ENCODE measurements at regions not wholly inside any gene's neighbourhood (a gene's known extent, or its start where the extent isn't known, plus 50 kb on each side); places are given as distances from the start of the nearest gene placed in this dataset.

DNA sequence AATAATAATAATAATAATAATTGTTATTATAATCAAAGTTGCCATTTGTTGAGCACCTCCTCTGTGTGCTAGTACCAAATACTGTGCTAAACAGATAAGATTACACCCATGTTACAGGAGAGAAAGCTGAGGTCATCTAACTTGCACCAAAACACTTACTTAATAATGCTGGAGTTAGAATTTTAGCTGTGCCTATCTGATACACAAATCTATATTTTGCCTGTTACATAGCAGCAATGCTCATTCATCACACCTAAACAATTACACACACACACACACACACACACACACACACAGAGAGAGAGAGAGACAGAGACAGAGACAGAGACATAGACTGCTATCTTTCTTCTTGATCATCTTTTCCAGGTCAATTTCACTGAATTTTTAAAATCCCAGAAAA, 170.9 kb upstream of the KLF3 start:
- TF ChIP-seq POLR2A (IDR thresholded peaks at IDR 0.05) = no peak
- TF ChIP-seq, protein P1, sequence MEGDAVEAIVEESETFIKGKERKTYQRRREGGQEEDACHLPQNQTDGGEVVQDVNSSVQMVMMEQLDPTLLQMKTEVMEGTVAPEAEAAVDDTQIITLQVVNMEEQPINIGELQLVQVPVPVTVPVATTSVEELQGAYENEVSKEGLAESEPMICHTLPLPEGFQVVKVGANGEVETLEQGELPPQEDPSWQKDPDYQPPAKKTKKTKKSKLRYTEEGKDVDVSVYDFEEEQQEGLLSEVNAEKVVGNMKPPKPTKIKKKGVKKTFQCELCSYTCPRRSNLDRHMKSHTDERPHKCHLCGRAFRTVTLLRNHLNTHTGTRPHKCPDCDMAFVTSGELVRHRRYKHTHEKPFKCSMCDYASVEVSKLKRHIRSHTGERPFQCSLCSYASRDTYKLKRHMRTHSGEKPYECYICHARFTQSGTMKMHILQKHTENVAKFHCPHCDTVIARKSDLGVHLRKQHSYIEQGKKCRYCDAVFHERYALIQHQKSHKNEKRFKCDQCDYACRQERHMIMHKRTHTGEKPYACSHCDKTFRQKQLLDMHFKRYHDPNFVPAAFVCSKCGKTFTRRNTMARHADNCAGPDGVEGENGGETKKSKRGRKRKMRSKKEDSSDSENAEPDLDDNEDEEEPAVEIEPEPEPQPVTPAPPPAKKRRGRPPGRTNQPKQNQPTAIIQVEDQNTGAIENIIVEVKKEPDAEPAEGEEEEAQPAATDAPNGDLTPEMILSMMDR (IDR thresholded peaks at IDR 0.05) = no peak
- Histone ChIP-seq H3K4me3 (no peak overlapping the region), H3K27me3 (no peaks in the 10 kb centered on the region), H3K4me1 (peaks cover 0 to 22% (median 11%) of the 10 kb centered on the region in 4 donors), H3K9me3 (no peaks in the 10 kb centered on the region), H3K36me3 (no peaks in the 10 kb centered on the region), H3K27ac (no peak overlapping the region)
- DNase-seq (no peak), ATAC-seq (no peak)
- intact Hi-C loops (cut with DNase I) = loop anchor here in 1 of 2 donors (10.0 kb wide), 1 partner anchor 182 kb away; no protein-coding TSS in a partner anchor

DNA sequence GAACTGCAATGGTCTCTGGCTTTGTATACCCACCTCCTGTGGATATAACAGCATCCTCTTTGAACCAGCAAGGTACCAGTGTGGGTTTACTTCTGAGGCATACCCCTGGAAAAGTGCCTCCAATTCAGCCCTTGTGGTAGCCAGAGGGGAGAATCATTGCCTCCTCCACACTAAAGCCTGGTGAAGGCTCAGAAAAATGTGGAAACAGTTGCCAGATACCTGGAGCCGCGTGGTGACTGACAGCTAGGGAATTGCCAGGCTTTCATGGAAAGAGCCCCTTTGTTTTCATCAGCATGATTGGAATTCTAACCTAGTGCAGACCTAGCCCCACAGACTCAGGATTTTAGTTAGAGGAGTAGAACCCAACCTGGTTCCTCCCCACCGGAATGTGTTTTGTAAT, 168.6 kb upstream of the KLF3 start:
- intact Hi-C loops (cut with DNase I) = loop anchor here in 1 of 2 donors (10.0 kb wide), 1 partner anchor 179 kb away; no protein-coding TSS in a partner anchor
- WGBS (ENCODE audit: insufficient coverage, low coverage, low lambda C conversion rate, missing lambda C conversion rate) = 89% methylated on average over 3 of the region's 3 CpGs

DNA sequence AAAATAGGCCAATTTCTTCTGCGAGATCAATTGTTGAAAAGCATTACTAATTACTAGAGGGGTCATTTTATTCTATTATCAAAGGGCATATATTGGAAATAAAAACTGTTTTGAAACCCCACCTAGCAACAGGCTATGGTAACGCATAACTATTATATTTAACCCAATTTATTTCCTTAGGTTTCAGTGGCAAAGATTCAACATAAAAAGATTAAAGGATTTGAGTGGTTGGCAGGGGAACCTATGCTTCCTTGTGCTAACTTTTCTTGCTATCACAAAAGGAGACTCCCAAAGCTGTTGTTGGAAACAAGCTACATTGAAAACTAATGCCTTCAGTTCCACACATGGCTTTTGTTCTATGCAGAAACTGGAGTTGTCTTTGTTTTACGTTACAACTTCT, 166.9 kb upstream of the KLF3 start:
- intact Hi-C loops (cut with DNase I) = loop anchor here in 1 of 2 donors (10.0 kb wide), 1 partner anchor 178 kb away; no protein-coding TSS in a partner anchor
- ATAC-seq (no peak), DNase-seq (no peak)
- WGBS (ENCODE audit: insufficient coverage, low coverage, low lambda C conversion rate, missing lambda C conversion rate) = 100% methylated on average over 3 of the region's 3 CpGs
- Histone ChIP-seq H3K27me3 (no peaks in the 10 kb centered on the region), H3K4me1 (peaks cover 0 to 3% (median under 1%) of the 10 kb centered on the region in 4 donors), H3K9me3 (no peaks in the 10 kb centered on the region), H3K27ac (no peak overlapping the region), H3K36me3 (no peaks in the 10 kb centered on the region), H3K4me3 (no peak overlapping the region)
- TF ChIP-seq, protein P1 (IDR thresholded peaks at IDR 0.05) = no peak

More for the DNA sequence above, 168.6 kb upstream of the KLF3 start:
- no peaks in the 10 kb centered on the region for H3K9me3 ChIP-seq
- no peak for TF ChIP-seq POLR2A (IDR thresholded peaks at IDR 0.05)
- TF ChIP-seq, protein P1 (IDR thresholded peaks at IDR 0.05) = no peak
- ATAC-seq = no peak
- no peak for DNase-seq
- no peaks in the 10 kb centered on the region for H3K27me3 ChIP-seq
- no peak overlapping the region for H3K27ac ChIP-seq
- no peaks in the 10 kb centered on the region for H3K36me3 ChIP-seq
- H3K4me1 ChIP-seq = peaks cover 0 to 18% (median 7%) of the 10 kb centered on the region in 4 donors
- H3K4me3 ChIP-seq = no peak overlapping the region

DNA sequence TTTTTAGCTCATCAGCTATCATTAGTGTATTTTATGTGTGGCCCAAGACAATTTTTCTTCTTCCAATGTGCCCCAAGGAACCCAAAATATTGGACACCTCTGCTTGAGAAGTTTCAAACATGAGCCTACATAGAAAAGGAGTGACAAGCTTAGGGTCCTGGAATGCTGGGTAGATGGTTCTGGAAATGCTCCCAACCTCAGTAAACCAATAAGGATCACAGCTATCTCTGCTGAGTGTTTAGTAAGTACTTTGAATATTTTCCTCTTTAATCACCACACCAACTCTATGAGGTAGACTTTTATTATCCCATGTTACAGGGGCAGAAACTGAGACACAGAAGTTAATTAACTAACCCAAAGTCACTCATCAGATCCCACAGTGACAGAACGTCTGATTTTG, 164.9 kb upstream of the KLF3 start:
- intact Hi-C loops (cut with DNase I) = loop anchor here in 1 of 2 donors (10.0 kb wide), 1 partner anchor 176 kb away; no protein-coding TSS in a partner anchor
- Histone ChIP-seq H3K4me3 (no peak overlapping the region), H3K36me3 (no peaks in the 10 kb centered on the region), H3K27me3 (no peaks in the 10 kb centered on the region), H3K9me3 (no peaks in the 10 kb centered on the region), H3K27ac (no peak overlapping the region), H3K4me1 (no peaks in the 10 kb centered on the region)
- DNase-seq (no peak), ATAC-seq (no peak)
- TF ChIP-seq, protein P1 (IDR thresholded peaks at IDR 0.05) = no peak
- no peak for TF ChIP-seq POLR2A (IDR thresholded peaks at IDR 0.05)
- 67% methylated on average over 1 of the region's 1 CpG for WGBS (ENCODE audit: insufficient coverage, low coverage, low lambda C conversion rate, missing lambda C conversion rate)

DNA sequence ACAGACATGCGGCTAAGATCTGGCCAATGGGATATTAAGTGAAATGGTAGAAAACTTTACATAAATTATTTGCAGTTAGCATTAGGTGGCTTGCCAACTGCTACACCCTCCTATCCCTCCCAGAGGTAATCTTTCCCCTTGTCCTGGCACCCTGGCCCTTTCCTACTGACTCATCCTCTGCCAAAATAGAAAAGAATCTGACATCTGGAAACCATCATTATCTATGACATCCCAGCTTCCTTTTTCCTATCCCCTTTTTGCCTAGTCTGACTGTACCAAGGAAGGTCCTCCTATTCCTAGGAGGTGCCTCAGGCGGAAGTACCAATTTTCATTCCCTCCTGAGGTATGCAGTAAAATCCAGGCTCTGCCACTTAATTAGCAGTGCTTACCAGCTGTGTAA, 163.6 kb upstream of the KLF3 start:
- intact Hi-C loops (cut with DNase I) = no loop called here
- H3K9me3 ChIP-seq = no peaks in the 10 kb centered on the region
- no peaks in the 10 kb centered on the region for H3K4me1 ChIP-seq
- no peaks in the 10 kb centered on the region for H3K27me3 ChIP-seq
- TF ChIP-seq POLR2A (IDR thresholded peaks at IDR 0.05) = no peak
- TF ChIP-seq, protein P1 (IDR thresholded peaks at IDR 0.05) = no peak
- DNase-seq (no peak), ATAC-seq (no peak)
- no peak overlapping the region for H3K4me3 ChIP-seq
- WGBS (ENCODE audit: insufficient coverage, low coverage, low lambda C conversion rate, missing lambda C conversion rate) = 93% methylated on average over 2 of the region's 2 CpGs
- H3K36me3 ChIP-seq = no peaks in the 10 kb centered on the region
- H3K27ac ChIP-seq = no peak overlapping the region

Data from right lobe of liver (tissue), 6 donors.